ENCODE measurements at regions not wholly inside any gene's neighbourhood (a gene's known extent, or its start where the extent isn't known, plus 50 kb on each side); places are given as distances from the start of the nearest gene placed in this dataset.

DNA sequence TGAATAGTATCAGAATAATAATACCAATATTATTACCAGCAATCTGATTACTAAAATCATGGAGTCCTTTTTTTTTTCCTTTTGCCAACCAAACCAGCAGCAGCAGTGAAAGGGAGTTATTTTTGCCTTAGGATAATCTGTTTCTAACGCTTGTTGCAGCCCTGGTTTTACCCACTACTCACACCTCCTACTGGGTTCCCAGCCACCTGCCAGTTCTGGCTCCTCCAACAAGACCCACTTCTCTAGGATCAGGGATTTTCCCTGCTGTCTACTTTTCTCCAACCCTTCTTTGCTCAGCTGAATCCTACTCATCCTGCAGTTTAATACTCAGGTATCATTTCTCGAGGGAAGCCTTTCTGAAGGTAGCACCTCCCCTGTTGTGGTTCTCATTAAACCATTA lies 96.8 kb upstream of the BCAR3 start:
- Histone ChIP-seq H3K27me3 (replicated peaks in 1 of 2; ENCODE audit: control insufficient read depth in 2 of 2, insufficient read depth in 2 of 2, low read length in 1 of 2) (0 out of 4 replicates have a peak, but pooled peaks cover 0 to 3% of the 10 kb centered on the region in 2 experiments), H3K27ac (ENCODE audit: control insufficient read depth, insufficient read depth) (no peak overlapping the region), H3K4me3 (no peak overlapping the region), H2AFZ (ENCODE audit: control insufficient read depth, low read depth, low read length) (no peak overlapping the region), H4K20me1 (ENCODE audit: control insufficient read depth, insufficient read depth) (no peaks in the 10 kb centered on the region), H3K9me3 (replicated peaks; ENCODE audit: control insufficient read depth, insufficient read depth, low read length) (no peaks in the 10 kb centered on the region; the same call in 2 of the 3 replicates), H3K4me2 (ENCODE audit: control insufficient read depth, insufficient read depth) (no peak overlapping the region), H3K4me1 (ENCODE audit: control insufficient read depth, insufficient read depth, low read length) (no peaks in the 10 kb centered on the region), H3K36me3 (ENCODE audit: control insufficient read depth in 2 of 2, insufficient read depth in 2 of 2, low read length in 1 of 2) (no peaks in the 10 kb centered on the region), H3K79me2 (ENCODE audit: control insufficient read depth, insufficient read depth, low read length) (no peaks in the 10 kb centered on the region), H3K9ac (ENCODE audit: control insufficient read depth, insufficient read depth, low read length) (no peak overlapping the region)
- no peak for ATAC-seq
- POLR2A ChIA-PET, result no interaction called here
- in situ Hi-C loops (cut with MboI) (no loop called here), intact Hi-C loops (cut with micrococcal nuclease; ENCODE audit: unreplicated experiment) (no loop called here)
- FAIRE-seq, result no peak
- DNase-seq (ENCODE audit: low read depth, low spot score), result no peak
- BruUV-seq (replicated peaks), result no TSS peak
- SMC1A ChIA-PET (ENCODE audit: uncharacterized antibody, unreplicated experiment), result interaction anchor here (0.9 kb wide), 1 partner anchor 150 kb away, joined by 3 read pairs; no protein-coding TSS in a partner anchor
- TF ChIP-seq, protein P1, sequence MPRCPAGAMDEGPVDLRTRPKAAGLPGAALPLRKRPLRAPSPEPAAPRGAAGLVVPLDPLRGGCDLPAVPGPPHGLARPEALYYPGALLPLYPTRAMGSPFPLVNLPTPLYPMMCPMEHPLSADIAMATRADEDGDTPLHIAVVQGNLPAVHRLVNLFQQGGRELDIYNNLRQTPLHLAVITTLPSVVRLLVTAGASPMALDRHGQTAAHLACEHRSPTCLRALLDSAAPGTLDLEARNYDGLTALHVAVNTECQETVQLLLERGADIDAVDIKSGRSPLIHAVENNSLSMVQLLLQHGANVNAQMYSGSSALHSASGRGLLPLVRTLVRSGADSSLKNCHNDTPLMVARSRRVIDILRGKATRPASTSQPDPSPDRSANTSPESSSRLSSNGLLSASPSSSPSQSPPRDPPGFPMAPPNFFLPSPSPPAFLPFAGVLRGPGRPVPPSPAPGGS (IDR thresholded peaks at IDR 0.05; ENCODE audit: borderline replicate concordance, insufficient read depth, low read depth, low read length, poor library complexity, severe bottlenecking), result no peak
- no peak for TF ChIP-seq MYB (IDR thresholded peaks at IDR 0.05; ENCODE audit: borderline replicate concordance, low read depth, low read length)
- RAD21 ChIA-PET (ENCODE audit: unreplicated experiment), result interaction anchor here (1.2 kb wide), 1 partner anchor 149 kb away, joined by 4 read pairs; no protein-coding TSS in a partner anchor
- WGBS (ENCODE audit: insufficient coverage, insufficient replicate concordance, low lambda C conversion rate, missing lambda C conversion rate), result 21% methylated on average over 2 of the region's 2 CpGs
- CTCF ChIA-PET, result interaction anchor here (1.1 to 1.4 kb wide), 2 partner anchors 148 to 149 kb away, joined by 3 read pairs; no protein-coding TSS in a partner anchor

DNA sequence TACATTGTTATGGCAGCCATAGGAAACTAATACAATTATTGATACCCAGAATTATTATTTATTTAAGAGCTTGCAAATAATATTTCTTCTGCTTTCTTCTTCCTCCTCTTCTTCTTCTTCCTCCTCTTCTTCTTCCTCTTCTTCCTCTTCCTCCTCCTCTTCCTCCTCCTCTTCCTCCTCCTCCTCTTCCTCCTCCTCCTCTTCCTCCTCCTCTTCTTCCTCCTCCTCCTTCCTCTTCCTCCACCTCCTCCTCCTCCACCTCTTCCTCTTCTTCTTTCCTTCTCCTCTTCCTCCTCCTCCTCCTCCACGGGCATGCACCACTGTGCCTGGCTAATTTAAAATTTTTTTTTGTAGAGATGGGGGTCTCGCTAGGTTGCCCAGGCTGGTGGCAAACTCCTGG lies 95.6 kb upstream of the BCAR3 start:
- FAIRE-seq (no peak), ATAC-seq (no peak), DNase-seq (ENCODE audit: low read depth, low spot score) (no peak)
- Histone ChIP-seq H3K4me3 (no peak overlapping the region), H2AFZ (ENCODE audit: control insufficient read depth, low read depth, low read length) (no peak overlapping the region), H3K27ac (ENCODE audit: control insufficient read depth, insufficient read depth) (no peak overlapping the region), H3K4me2 (ENCODE audit: control insufficient read depth, insufficient read depth) (no peak overlapping the region), H3K9me3 (replicated peaks; ENCODE audit: control insufficient read depth, insufficient read depth, low read length) (no peaks in the 10 kb centered on the region; the same call in 2 of the 3 replicates), H3K4me1 (ENCODE audit: control insufficient read depth, insufficient read depth, low read length) (no peaks in the 10 kb centered on the region), H3K9ac (ENCODE audit: control insufficient read depth, insufficient read depth, low read length) (no peak overlapping the region), H3K36me3 (ENCODE audit: control insufficient read depth in 2 of 2, insufficient read depth in 2 of 2, low read length in 1 of 2) (no peaks in the 10 kb centered on the region), H4K20me1 (ENCODE audit: control insufficient read depth, insufficient read depth) (no peaks in the 10 kb centered on the region), H3K27me3 (replicated peaks in 1 of 2; ENCODE audit: control insufficient read depth in 2 of 2, insufficient read depth in 2 of 2, low read length in 1 of 2) (0 out of 4 replicates have a peak, but pooled peaks cover 0 to 3% of the 10 kb centered on the region in 2 experiments), H3K79me2 (ENCODE audit: control insufficient read depth, insufficient read depth, low read length) (no peaks in the 10 kb centered on the region)
- 0% methylated on average over 2 of the region's 2 CpGs for WGBS (ENCODE audit: insufficient coverage, insufficient replicate concordance, low lambda C conversion rate, missing lambda C conversion rate)
- in situ Hi-C loops (cut with MboI) (no loop called here), intact Hi-C loops (cut with micrococcal nuclease; ENCODE audit: unreplicated experiment) (no loop called here)
- TF ChIP-seq FOXM1 (IDR thresholded peaks at IDR 0.05; ENCODE audit: low read depth, low read length), result no peak
- TF ChIP-seq SMAD5 (IDR thresholded peaks at IDR 0.05; ENCODE audit: low read depth), result no peak
- TF ChIP-seq, protein P2, sequence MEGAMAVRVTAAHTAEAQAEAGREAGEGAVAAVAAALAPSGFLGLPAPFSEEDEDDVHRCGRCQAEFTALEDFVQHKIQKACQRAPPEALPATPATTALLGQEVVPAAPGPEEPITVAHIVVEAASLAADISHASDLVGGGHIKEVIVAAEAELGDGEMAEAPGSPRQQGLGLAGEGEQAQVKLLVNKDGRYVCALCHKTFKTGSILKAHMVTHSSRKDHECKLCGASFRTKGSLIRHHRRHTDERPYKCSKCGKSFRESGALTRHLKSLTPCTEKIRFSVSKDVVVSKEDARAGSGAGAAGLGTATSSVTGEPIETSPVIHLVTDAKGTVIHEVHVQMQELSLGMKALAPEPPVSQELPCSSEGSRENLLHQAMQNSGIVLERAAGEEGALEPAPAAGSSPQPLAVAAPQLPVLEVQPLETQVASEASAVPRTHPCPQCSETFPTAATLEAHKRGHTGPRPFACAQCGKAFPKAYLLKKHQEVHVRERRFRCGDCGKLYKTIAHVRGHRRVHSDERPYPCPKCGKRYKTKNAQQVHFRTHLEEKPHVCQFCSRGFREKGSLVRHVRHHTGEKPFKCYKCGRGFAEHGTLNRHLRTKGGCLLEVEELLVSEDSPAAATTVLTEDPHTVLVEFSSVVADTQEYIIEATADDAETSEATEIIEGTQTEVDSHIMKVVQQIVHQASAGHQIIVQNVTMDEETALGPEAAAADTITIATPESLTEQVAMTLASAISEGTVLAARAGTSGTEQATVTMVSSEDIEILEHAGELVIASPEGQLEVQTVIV (IDR thresholded peaks at IDR 0.05; ENCODE audit: borderline replicate concordance, partially characterized antibody), result no peak
- TF ChIP-seq FOS (IDR thresholded peaks at IDR 0.05; ENCODE audit: borderline replicate concordance, extremely low read depth, insufficient read length), result no peak
- TF ChIP-seq MTA2 (IDR thresholded peaks at IDR 0.05; ENCODE audit: low read depth), result no peak
- no peak for TF ChIP-seq LARP7 (IDR thresholded peaks at IDR 0.05)
- no peak for TF ChIP-seq SMARCA5 (IDR thresholded peaks at IDR 0.05)
- no peak for TF ChIP-seq KLF5 (IDR thresholded peaks at IDR 0.05; ENCODE audit: partially characterized antibody)
- no peak for TF ChIP-seq DPF2 (IDR thresholded peaks at IDR 0.05)
- no peak for TF ChIP-seq KAT2A (conservative IDR thresholded peaks at IDR 0.05; ENCODE audit: control insufficient read depth, low read depth, low read length)
- no peak for TF ChIP-seq SUPT20H (IDR thresholded peaks at IDR 0.05; ENCODE audit: borderline replicate concordance, control insufficient read depth, low read depth, low read length)
- RAD21 ChIA-PET (ENCODE audit: unreplicated experiment), result no interaction called here
- CTCF ChIA-PET, result no interaction called here
- POLR2A ChIA-PET, result no interaction called here
- no TSS peak for BruUV-seq (replicated peaks)
- SMC1A ChIA-PET (ENCODE audit: uncharacterized antibody, unreplicated experiment), result no interaction called here

All from GM12878 (cell line).